GM23338 (cell line): ENCODE measurements at regions not wholly inside any gene's neighbourhood (a gene's known extent, or its start where the extent isn't known, plus 50 kb on each side); places are given as distances from the start of the nearest gene placed in this dataset.

Source experiments
- ATAC-seq: fragments of 200-7000 bp; cut with Tn5 transposase; 3 replicates; pipeline ENCODE4 v1.9.1; 2020
- DNase-seq: peaks from one replicate; pipeline ENCODE4 v3.0.0-alpha.2; 2015; ENCODE audit warnings: low spot score
- H2AFZ ChIP-seq: fragments of 200-600 bp; sonication (generic); 2 replicates; pipeline ENCODE4 v1.8.0; 2016; ENCODE audit warnings: antibody characterized with exemption, mild to moderate bottlenecking, moderate library complexity
- H3F3A ChIP-seq: fragments of 200-600 bp; sonication (generic); replicated peaks from 2 replicates; pipeline ENCODE4 v1.8.0; 2017; ENCODE audit warnings: antibody characterized with exemption, mixed run types, low read depth
- H3K27ac ChIP-seq: fragments of 200-600 bp; sonication (generic); 2 replicates; pipeline ENCODE4 v1.6.1; 2016; ENCODE audit warnings: low read depth
- H3K27me3 ChIP-seq: fragments of 200-600 bp; sonication (generic); 2 replicates; pipeline ENCODE4 v1.8.0; 2016; ENCODE audit warnings: mild to moderate bottlenecking, mixed run types, moderate library complexity; ENCODE audit not compliant: insufficient read depth
- H3K36me3 ChIP-seq: fragments of 200-600 bp; sonication (generic); 2 replicates; pipeline ENCODE4 v1.8.0; 2016; ENCODE audit warnings: mild to moderate bottlenecking; ENCODE audit not compliant: insufficient read depth
- H3K4me1 ChIP-seq: fragments of 200-600 bp; sonication (generic); 2 replicates; pipeline ENCODE4 v1.8.0; 2016; ENCODE audit warnings: mild to moderate bottlenecking, moderate library complexity; ENCODE audit not compliant: insufficient read depth
- H3K4me2 ChIP-seq: fragments of 200-600 bp; sonication (generic); 2 replicates; pipeline ENCODE4 v1.7.1; 2017; ENCODE audit warnings: mixed run types
- H3K4me3 ChIP-seq: fragments of 200-600 bp; sonication (generic); 2 replicates; pipeline ENCODE4 v1.6.1; 2016; ENCODE audit warnings: mixed run types
- H3K79me2 ChIP-seq: fragments of 200-600 bp; sonication (generic); replicated peaks from 2 replicates; pipeline ENCODE4 v1.8.0; 2017; ENCODE audit warnings: mild to moderate bottlenecking; ENCODE audit not compliant: insufficient read depth
- H3K9me2 ChIP-seq: fragments of 200-600 bp; sonication (generic); 2 replicates; pipeline ENCODE4 v1.8.0; 2017; ENCODE audit not compliant: insufficient read depth
- H4K20me1 ChIP-seq: fragments of 200-600 bp; sonication (generic); replicated peaks from 2 replicates; pipeline ENCODE4 v1.8.0; 2017; ENCODE audit warnings: mild to moderate bottlenecking; ENCODE audit not compliant: insufficient read depth
- H3K27ac Mint-ChIP-seq: 2 replicates; pipeline ENCODE4 v1.8.0; 2020; ENCODE audit warnings: inconsistent platforms, mild to moderate bottlenecking, moderate library complexity, mixed read lengths
- H3K27me3 Mint-ChIP-seq: 3 replicates; pipeline ENCODE4 v1.8.0; 2022; ENCODE audit warnings: low read depth, mild to moderate bottlenecking, moderate library complexity, mixed read lengths, inconsistent platforms; ENCODE audit not compliant: insufficient read depth, poor library complexity
- H3K36me3 Mint-ChIP-seq: 3 replicates; pipeline ENCODE4 v1.8.0; 2021; ENCODE audit warnings: low read depth, mild to moderate bottlenecking, inconsistent platforms, moderate library complexity, mixed read lengths
- H3K4me1 Mint-ChIP-seq: 3 replicates; pipeline ENCODE4 v1.8.0; 2020; ENCODE audit warnings: mild to moderate bottlenecking, inconsistent platforms, mixed read lengths
- H3K4me3 Mint-ChIP-seq: 3 replicates; pipeline ENCODE4 v1.8.0; 2021; ENCODE audit warnings: moderate library complexity, mild to moderate bottlenecking, inconsistent platforms, mixed read lengths
- H3K9me3 Mint-ChIP-seq: 3 replicates; pipeline ENCODE4 v1.8.0; 2020; ENCODE audit warnings: moderate library complexity, mild to moderate bottlenecking, inconsistent platforms, mixed read lengths
- CREB1 ChIP-seq: fragments of 250-450 bp; sonication (Bioruptor Pico); IDR thresholded peaks from 2 replicates; pipeline ENCODE4 v1.5.0; 2020; ENCODE audit warnings: low read depth, mild to moderate bottlenecking, moderate library complexity
- JUNB ChIP-seq: IDR thresholded peaks from one replicate; pipeline ENCODE4 v1.6.1; 2016; ENCODE audit warnings: antibody characterized with exemption; ENCODE audit not compliant: unreplicated experiment
- NANOG ChIP-seq: IDR thresholded peaks from 2 replicates; pipeline ENCODE4 v1.6.1; 2016; ENCODE audit warnings: antibody characterized with exemption, borderline replicate concordance
- POLR2AphosphoS5 ChIP-seq: IDR thresholded peaks from 2 replicates; pipeline ENCODE4 v1.6.1; 2016; ENCODE audit warnings: antibody characterized with exemption, low read depth
- STAT1 ChIP-seq: IDR thresholded peaks from one replicate; pipeline ENCODE4 v1.6.1; 2016; ENCODE audit warnings: antibody characterized with exemption; ENCODE audit not compliant: unreplicated experiment
- ZNF114 ChIP-seq: fragments of 250-450 bp; sonication (Bioruptor Pico); IDR thresholded peaks from 2 replicates; pipeline ENCODE4 v1.5.0; 2020; ENCODE audit warnings: mild to moderate bottlenecking, moderate library complexity
- TF ChIP-seq, protein P1 (sequence below), 2 experiments: fragments of 200-600 bp in 1 of 2; sonication (generic) in 1 of 2; conservative IDR thresholded peaks; 2 replicates each; pipeline versions ENCODE4 v1.5.1 to v1.6.1; 2016 to 2017; ENCODE audit warnings: antibody characterized with exemption in 2 of 2, low read depth in 2 of 2, mild to moderate bottlenecking in 2 of 2, moderate library complexity in 1 of 2
- TF ChIP-seq, protein P2 (sequence below): fragments of 250-450 bp; sonication (Bioruptor Pico); IDR thresholded peaks from 2 replicates; pipeline ENCODE4 v1.5.0; 2020; ENCODE audit warnings: mild to moderate bottlenecking, moderate library complexity
- TF ChIP-seq, protein P3 (sequence below): IDR thresholded peaks from one replicate; pipeline ENCODE4 v1.6.1; 2018; ENCODE audit warnings: antibody characterized with exemption; ENCODE audit not compliant: unreplicated experiment
- TF ChIP-seq, protein P4 (sequence below): IDR thresholded peaks from 2 replicates; pipeline ENCODE4 v1.6.1; 2016; ENCODE audit warnings: antibody characterized with exemption

DNA sequence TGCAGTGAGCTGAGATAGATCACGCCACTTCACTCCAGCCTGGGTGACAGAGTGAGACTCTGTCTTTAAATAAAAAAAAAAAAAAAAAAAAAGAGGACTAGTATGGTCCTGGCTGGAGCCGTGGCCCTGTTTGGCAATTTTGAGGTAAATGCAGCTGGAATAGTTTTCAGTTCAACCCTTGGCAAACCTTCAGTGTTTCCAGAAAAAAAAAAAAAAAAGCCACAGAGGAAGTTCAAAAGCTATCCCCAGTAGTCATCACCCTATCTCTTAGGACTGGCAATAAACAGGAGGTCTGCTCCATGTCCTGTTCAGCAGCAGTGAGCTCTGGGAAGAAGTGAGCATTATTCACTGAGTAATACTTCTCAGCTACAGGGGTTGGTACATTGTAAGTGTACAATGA, 56.8 kb upstream of the ERRFI1 start:
- Mint-ChIP-seq H3K9me3 (no peaks in the 10 kb centered on the region; the same call in 1 of the 3 replicates), H3K27ac (no peak overlapping the region), H3K27me3 (peaks cover 5% of the 10 kb centered on the region), H3K4me3 (no peak overlapping the region), H3K36me3 (no peaks in the 10 kb centered on the region), H3K4me1 (peaks cover 10% of the 10 kb centered on the region)
- TF ChIP-seq CREB1 (CRISPR knock-in tag) (no peak), POLR2AphosphoS5 (no peak), JUNB (no peak), STAT1 (no peak), ZNF114 (CRISPR knock-in tag) (no peak), NANOG (no peak)
- TF ChIP-seq, protein P1, sequence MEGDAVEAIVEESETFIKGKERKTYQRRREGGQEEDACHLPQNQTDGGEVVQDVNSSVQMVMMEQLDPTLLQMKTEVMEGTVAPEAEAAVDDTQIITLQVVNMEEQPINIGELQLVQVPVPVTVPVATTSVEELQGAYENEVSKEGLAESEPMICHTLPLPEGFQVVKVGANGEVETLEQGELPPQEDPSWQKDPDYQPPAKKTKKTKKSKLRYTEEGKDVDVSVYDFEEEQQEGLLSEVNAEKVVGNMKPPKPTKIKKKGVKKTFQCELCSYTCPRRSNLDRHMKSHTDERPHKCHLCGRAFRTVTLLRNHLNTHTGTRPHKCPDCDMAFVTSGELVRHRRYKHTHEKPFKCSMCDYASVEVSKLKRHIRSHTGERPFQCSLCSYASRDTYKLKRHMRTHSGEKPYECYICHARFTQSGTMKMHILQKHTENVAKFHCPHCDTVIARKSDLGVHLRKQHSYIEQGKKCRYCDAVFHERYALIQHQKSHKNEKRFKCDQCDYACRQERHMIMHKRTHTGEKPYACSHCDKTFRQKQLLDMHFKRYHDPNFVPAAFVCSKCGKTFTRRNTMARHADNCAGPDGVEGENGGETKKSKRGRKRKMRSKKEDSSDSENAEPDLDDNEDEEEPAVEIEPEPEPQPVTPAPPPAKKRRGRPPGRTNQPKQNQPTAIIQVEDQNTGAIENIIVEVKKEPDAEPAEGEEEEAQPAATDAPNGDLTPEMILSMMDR (conservative IDR thresholded peaks at IDR 0.05; ENCODE audit: low read depth in 2 of 2) = no peak
- TF ChIP-seq, protein P2, sequence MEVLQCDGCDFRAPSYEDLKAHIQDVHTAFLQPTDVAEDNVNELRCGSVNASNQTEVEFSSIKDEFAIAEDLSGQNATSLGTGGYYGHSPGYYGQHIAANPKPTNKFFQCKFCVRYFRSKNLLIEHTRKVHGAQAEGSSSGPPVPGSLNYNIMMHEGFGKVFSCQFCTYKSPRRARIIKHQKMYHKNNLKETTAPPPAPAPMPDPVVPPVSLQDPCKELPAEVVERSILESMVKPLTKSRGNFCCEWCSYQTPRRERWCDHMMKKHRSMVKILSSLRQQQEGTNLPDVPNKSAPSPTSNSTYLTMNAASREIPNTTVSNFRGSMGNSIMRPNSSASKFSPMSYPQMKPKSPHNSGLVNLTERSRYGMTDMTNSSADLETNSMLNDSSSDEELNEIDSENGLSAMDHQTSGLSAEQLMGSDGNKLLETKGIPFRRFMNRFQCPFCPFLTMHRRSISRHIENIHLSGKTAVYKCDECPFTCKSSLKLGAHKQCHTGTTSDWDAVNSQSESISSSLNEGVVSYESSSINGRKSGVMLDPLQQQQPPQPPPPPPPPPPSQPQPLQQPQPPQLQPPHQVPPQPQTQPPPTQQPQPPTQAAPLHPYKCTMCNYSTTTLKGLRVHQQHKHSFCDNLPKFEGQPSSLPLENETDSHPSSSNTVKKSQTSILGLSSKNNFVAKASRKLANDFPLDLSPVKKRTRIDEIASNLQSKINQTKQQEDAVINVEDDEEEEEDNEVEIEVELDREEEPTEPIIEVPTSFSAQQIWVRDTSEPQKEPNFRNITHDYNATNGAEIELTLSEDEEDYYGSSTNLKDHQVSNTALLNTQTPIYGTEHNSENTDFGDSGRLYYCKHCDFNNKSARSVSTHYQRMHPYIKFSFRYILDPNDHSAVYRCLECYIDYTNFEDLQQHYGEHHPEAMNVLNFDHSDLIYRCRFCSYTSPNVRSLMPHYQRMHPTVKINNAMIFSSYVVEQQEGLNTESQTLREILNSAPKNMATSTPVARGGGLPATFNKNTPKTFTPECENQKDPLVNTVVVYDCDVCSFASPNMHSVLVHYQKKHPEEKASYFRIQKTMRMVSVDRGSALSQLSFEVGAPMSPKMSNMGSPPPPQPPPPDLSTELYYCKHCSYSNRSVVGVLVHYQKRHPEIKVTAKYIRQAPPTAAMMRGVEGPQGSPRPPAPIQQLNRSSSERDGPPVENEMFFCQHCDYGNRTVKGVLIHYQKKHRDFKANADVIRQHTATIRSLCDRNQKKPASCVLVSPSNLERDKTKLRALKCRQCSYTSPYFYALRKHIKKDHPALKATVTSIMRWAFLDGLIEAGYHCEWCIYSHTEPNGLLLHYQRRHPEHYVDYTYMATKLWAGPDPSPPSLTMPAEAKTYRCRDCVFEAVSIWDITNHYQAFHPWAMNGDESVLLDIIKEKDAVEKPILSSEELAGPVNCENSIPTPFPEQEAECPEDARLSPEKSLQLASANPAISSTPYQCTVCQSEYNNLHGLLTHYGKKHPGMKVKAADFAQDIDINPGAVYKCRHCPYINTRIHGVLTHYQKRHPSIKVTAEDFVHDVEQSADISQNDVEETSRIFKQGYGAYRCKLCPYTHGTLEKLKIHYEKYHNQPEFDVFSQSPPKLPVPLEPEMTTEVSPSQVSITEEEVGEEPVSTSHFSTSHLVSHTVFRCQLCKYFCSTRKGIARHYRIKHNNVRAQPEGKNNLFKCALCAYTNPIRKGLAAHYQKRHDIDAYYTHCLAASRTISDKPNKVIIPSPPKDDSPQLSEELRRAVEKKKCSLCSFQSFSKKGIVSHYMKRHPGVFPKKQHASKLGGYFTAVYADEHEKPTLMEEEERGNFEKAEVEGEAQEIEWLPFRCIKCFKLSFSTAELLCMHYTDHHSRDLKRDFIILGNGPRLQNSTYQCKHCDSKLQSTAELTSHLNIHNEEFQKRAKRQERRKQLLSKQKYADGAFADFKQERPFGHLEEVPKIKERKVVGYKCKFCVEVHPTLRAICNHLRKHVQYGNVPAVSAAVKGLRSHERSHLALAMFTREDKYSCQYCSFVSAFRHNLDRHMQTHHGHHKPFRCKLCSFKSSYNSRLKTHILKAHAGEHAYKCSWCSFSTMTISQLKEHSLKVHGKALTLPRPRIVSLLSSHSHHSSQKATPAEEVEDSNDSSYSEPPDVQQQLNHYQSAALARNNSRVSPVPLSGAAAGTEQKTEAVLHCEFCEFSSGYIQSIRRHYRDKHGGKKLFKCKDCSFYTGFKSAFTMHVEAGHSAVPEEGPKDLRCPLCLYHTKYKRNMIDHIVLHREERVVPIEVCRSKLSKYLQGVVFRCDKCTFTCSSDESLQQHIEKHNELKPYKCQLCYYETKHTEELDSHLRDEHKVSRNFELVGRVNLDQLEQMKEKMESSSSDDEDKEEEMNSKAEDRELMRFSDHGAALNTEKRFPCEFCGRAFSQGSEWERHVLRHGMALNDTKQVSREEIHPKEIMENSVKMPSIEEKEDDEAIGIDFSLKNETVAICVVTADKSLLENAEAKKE (CRISPR knock-in tag) = no peak
- TF ChIP-seq, protein P3, sequence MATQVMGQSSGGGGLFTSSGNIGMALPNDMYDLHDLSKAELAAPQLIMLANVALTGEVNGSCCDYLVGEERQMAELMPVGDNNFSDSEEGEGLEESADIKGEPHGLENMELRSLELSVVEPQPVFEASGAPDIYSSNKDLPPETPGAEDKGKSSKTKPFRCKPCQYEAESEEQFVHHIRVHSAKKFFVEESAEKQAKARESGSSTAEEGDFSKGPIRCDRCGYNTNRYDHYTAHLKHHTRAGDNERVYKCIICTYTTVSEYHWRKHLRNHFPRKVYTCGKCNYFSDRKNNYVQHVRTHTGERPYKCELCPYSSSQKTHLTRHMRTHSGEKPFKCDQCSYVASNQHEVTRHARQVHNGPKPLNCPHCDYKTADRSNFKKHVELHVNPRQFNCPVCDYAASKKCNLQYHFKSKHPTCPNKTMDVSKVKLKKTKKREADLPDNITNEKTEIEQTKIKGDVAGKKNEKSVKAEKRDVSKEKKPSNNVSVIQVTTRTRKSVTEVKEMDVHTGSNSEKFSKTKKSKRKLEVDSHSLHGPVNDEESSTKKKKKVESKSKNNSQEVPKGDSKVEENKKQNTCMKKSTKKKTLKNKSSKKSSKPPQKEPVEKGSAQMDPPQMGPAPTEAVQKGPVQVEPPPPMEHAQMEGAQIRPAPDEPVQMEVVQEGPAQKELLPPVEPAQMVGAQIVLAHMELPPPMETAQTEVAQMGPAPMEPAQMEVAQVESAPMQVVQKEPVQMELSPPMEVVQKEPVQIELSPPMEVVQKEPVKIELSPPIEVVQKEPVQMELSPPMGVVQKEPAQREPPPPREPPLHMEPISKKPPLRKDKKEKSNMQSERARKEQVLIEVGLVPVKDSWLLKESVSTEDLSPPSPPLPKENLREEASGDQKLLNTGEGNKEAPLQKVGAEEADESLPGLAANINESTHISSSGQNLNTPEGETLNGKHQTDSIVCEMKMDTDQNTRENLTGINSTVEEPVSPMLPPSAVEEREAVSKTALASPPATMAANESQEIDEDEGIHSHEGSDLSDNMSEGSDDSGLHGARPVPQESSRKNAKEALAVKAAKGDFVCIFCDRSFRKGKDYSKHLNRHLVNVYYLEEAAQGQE = no peak
- TF ChIP-seq, protein P4, sequence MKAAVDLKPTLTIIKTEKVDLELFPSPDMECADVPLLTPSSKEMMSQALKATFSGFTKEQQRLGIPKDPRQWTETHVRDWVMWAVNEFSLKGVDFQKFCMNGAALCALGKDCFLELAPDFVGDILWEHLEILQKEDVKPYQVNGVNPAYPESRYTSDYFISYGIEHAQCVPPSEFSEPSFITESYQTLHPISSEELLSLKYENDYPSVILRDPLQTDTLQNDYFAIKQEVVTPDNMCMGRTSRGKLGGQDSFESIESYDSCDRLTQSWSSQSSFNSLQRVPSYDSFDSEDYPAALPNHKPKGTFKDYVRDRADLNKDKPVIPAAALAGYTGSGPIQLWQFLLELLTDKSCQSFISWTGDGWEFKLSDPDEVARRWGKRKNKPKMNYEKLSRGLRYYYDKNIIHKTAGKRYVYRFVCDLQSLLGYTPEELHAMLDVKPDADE = no peak
- Histone ChIP-seq H3K36me3 (no peaks in the 10 kb centered on the region), H3K27me3 (no peaks in the 10 kb centered on the region), H3K4me2 (no peak overlapping the region), H3K79me2 (no peaks in the 10 kb centered on the region), H3K4me3 (no peak overlapping the region), H3K9me2 (peaks cover 7% of the 10 kb centered on the region; the same call in 1 of the 2 replicates), H3K27ac (no peak overlapping the region), H2AFZ (no peak overlapping the region), H3K4me1 (peaks cover 3% of the 10 kb centered on the region; the same call in 1 of the 2 replicates), H3F3A (no peaks in the 10 kb centered on the region), H4K20me1 (no peaks in the 10 kb centered on the region)
- DNase-seq (no peak), ATAC-seq (no peak)
